Astrocyte (in vitro differentiated cells and primary cell): ENCODE measurements at regions not wholly inside any gene's neighbourhood (a gene's known extent, or its start where the extent isn't known, plus 50 kb on each side); places are given as distances from the start of the nearest gene placed in this dataset.

Experiments used
- EZH2 ChIP-seq: IDR thresholded peaks from 2 replicates; pipeline ENCODE4 v1.6.1; 2012; ENCODE audit warnings: mild to moderate bottlenecking, low read length, inconsistent platforms; ENCODE audit not compliant: insufficient read depth
- TF ChIP-seq, protein P1 (sequence below): IDR thresholded peaks from 2 replicates; pipeline ENCODE4 v1.5.1; 2011; ENCODE audit warnings: low read depth, mild to moderate bottlenecking, inconsistent platforms, low read length, moderate library complexity; ENCODE audit not compliant: insufficient read depth

DNA sequence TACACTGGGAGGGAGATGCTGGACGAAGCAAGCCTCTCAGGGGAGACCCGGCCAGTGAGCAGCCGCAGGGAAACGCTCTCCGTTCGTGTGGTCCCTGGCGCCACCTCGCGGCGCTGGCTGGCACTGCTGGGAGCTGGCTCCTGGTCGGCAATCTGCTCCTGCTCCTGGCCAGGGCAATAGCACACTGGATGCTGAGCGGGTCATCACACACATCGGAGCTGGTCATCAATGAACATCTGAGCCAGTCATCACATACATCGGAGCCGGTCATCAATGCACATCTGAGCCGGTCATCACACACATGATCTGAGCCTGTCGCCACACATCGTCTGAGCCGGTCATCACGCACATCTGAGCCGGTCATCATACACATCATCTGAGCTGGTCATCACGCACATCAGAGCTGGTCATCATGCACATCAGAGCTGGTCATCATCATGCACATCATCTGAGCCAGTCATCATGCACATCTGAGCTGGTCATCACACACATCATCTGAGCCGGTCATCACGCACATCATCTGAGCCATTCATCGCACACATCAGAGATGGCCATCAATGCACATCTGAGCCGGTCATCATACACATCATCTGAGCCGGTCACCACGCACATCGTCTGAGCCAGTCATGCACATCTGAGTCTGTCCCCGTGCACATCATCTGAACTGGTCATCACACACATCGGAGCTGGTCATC, 217.3 kb downstream of the RBFOX3 start:
- TF ChIP-seq, protein P1, sequence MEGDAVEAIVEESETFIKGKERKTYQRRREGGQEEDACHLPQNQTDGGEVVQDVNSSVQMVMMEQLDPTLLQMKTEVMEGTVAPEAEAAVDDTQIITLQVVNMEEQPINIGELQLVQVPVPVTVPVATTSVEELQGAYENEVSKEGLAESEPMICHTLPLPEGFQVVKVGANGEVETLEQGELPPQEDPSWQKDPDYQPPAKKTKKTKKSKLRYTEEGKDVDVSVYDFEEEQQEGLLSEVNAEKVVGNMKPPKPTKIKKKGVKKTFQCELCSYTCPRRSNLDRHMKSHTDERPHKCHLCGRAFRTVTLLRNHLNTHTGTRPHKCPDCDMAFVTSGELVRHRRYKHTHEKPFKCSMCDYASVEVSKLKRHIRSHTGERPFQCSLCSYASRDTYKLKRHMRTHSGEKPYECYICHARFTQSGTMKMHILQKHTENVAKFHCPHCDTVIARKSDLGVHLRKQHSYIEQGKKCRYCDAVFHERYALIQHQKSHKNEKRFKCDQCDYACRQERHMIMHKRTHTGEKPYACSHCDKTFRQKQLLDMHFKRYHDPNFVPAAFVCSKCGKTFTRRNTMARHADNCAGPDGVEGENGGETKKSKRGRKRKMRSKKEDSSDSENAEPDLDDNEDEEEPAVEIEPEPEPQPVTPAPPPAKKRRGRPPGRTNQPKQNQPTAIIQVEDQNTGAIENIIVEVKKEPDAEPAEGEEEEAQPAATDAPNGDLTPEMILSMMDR, result peak; percentile 80
- TF ChIP-seq EZH2, result no peak
